Spleen (tissue), 7 donors: ENCODE measurements at regions not wholly inside any gene's neighbourhood (a gene's known extent, or its start where the extent isn't known, plus 50 kb on each side); places are given as distances from the start of the nearest gene placed in this dataset.

ENCODE experiments used
- CTCF ChIP-seq, 11 experiments: fragments of 200-600 bp in 7 of 11; fragments of 450-650 bp in 4 of 11; sonication (generic) in 4 of 11; IDR thresholded peaks in 8 of 11; conservative IDR thresholded peaks in 3 of 11; 1 replicate in 7 of 11; 2 replicates in 4 of 11; pipeline versions ENCODE4 v1.4.0 to v1.8.0; 2016 to 2021; ENCODE audit warnings: antibody characterized with exemption in 11 of 11, inconsistent platforms in 4 of 11, mild to moderate bottlenecking in 1 of 11
- POLR2A ChIP-seq, 3 donors: fragments of 450-650 bp; IDR thresholded peaks; one replicate each; pipeline ENCODE4 v1.5.1; 2017; ENCODE audit warnings: antibody characterized with exemption in 3 of 3, mild to moderate bottlenecking in 1 of 3
- POLR2AphosphoS5 ChIP-seq, 3 donors: sonication (generic); formaldehyde crosslinking; IDR thresholded peaks; one replicate each; pipeline ENCODE4 v1.5.1; 2017; ENCODE audit warnings: antibody characterized with exemption in 3 of 3
- donor health status: DM: no; HTN: no; CAD: no; lungs with moderate emphysema.
- donor health status: DM: no; HTN: no; CAD: no.
- donor health status: DM: no; HTN: no; CAD: no.

- TF ChIP-seq POLR2AphosphoS5 (IDR thresholded peaks at IDR 0.05) (no peak), POLR2A (IDR thresholded peaks at IDR 0.05) (no peak), CTCF (IDR thresholded peaks at IDR 0.05 in 8 of 11, conservative IDR thresholded peaks at IDR 0.05 in 3 of 11) (no peak)
Measured at GRCh38 chr9:32117291-32117690, 267.2 kb upstream of the ACO1 start.
